H9 (cell line): ENCODE measurements at regions not wholly inside any gene's neighbourhood (a gene's known extent, or its start where the extent isn't known, plus 50 kb on each side); places are given as distances from the start of the nearest gene placed in this dataset.

Experiments used
- DNase-seq: peaks from one replicate; pipeline ENCODE4 v3.0.0-alpha.2; 2017
- H2AFZ ChIP-seq: one replicate; pipeline ENCODE4 v1.6.1; 2013; ENCODE audit warnings: mild to moderate bottlenecking, low read length, control low read depth, moderate library complexity
- H2AK5ac ChIP-seq: 2 replicates; pipeline ENCODE4 v1.6.1; 2013; ENCODE audit warnings: low read length, control low read depth, mixed read lengths; ENCODE audit not compliant: insufficient read length
- H2BK120ac ChIP-seq: one replicate; pipeline ENCODE4 v1.6.1; 2013; ENCODE audit warnings: low read depth, mild to moderate bottlenecking, low read length, control low read depth, inconsistent platforms; ENCODE audit not compliant: poor library complexity, severe bottlenecking
- H2BK12ac ChIP-seq: 2 replicates; pipeline ENCODE4 v1.6.1; 2013; ENCODE audit warnings: low read length, control low read depth, mixed read lengths, low read depth; ENCODE audit not compliant: insufficient read length
- H2BK15ac ChIP-seq: 2 replicates; pipeline ENCODE4 v1.6.1; 2013; ENCODE audit warnings: low read depth, low read length, control low read depth
- H2BK20ac ChIP-seq: one replicate; pipeline ENCODE4 v1.6.1; 2013; ENCODE audit warnings: low read depth, mild to moderate bottlenecking, low read length, control low read depth, inconsistent platforms; ENCODE audit not compliant: poor library complexity, severe bottlenecking
- H2BK5ac ChIP-seq: 2 replicates; pipeline ENCODE4 v1.6.1; 2013; ENCODE audit warnings: low read length, control low read depth, mixed read lengths; ENCODE audit not compliant: insufficient read length
- H3K14ac ChIP-seq: 2 replicates; pipeline ENCODE4 v1.6.1; 2013; ENCODE audit warnings: low read length, control low read depth; ENCODE audit not compliant: insufficient read depth
- H3K18ac ChIP-seq: 2 replicates; pipeline ENCODE4 v1.6.1; 2013; ENCODE audit warnings: low read depth, mild to moderate bottlenecking, mixed read lengths, low read length, control low read depth; ENCODE audit not compliant: insufficient read length
- H3K23ac ChIP-seq: 2 replicates; pipeline ENCODE4 v1.6.1; 2013; ENCODE audit warnings: low read length, control low read depth, mixed read lengths, low read depth; ENCODE audit not compliant: insufficient read length
- H3K23me2 ChIP-seq: 2 replicates; pipeline ENCODE4 v1.6.1; 2013; ENCODE audit warnings: low read depth, mild to moderate bottlenecking, mixed read lengths, low read length, control low read depth; ENCODE audit not compliant: insufficient read length, poor library complexity, severe bottlenecking
- H3K27ac ChIP-seq: 2 replicates; pipeline ENCODE4 v1.5.1; 2013; ENCODE audit warnings: low read length, control low read depth, mixed read lengths, low read depth; ENCODE audit not compliant: insufficient read length
- H3K27me3 ChIP-seq: 2 replicates; pipeline ENCODE4 v1.6.1; 2013; ENCODE audit warnings: low read length, control low read depth, inconsistent platforms; ENCODE audit not compliant: insufficient read depth
- H3K4ac ChIP-seq: 2 replicates; pipeline ENCODE4 v1.6.1; 2013; ENCODE audit warnings: low read depth, mild to moderate bottlenecking, control low read depth, inconsistent platforms, low read length, moderate library complexity
- H3K4me1 ChIP-seq: 2 replicates; pipeline ENCODE4 v1.6.1; 2013; ENCODE audit warnings: low read length, control low read depth, inconsistent platforms; ENCODE audit not compliant: insufficient read depth
- H3K4me2 ChIP-seq: 2 replicates; pipeline ENCODE4 v1.6.1; 2013; ENCODE audit warnings: low read length, control low read depth, mixed read lengths; ENCODE audit not compliant: insufficient read length, insufficient read depth
- H3K56ac ChIP-seq: 2 replicates; pipeline ENCODE4 v1.6.1; 2013; ENCODE audit warnings: low read depth, mild to moderate bottlenecking, mixed read lengths, low read length, control low read depth; ENCODE audit not compliant: insufficient read length
- H3K79me1 ChIP-seq: 2 replicates; pipeline ENCODE4 v1.6.1; 2013; ENCODE audit warnings: low read depth, mild to moderate bottlenecking, moderate library complexity, low read length, control low read depth, inconsistent platforms; ENCODE audit not compliant: insufficient read depth, poor library complexity, severe bottlenecking
- H3K79me2 ChIP-seq: 2 replicates; pipeline ENCODE4 v1.6.1; 2013; ENCODE audit warnings: low read length, control low read depth, inconsistent platforms; ENCODE audit not compliant: insufficient read depth
- H3K9ac ChIP-seq: 2 replicates; pipeline ENCODE4 v1.6.1; 2013; ENCODE audit warnings: low read length, control low read depth, mixed read lengths; ENCODE audit not compliant: insufficient read length; ENCODE audit errors: extremely low read depth
- H3K9me3 ChIP-seq: one replicate; pipeline ENCODE4 v1.6.1; 2013; ENCODE audit warnings: low read depth, low read length, inconsistent platforms; ENCODE audit not compliant: control insufficient read depth
- H3T11ph ChIP-seq: one replicate; pipeline ENCODE4 v1.6.1; 2013; ENCODE audit warnings: mild to moderate bottlenecking, low read length, control low read depth, inconsistent platforms
- H4K20me1 ChIP-seq: one replicate; pipeline ENCODE4 v1.6.1; 2013; ENCODE audit not compliant: control insufficient read depth, insufficient read length, insufficient read depth
- H4K5ac ChIP-seq: 2 replicates; pipeline ENCODE4 v1.6.1; 2013; ENCODE audit warnings: low read depth, mild to moderate bottlenecking, mixed read lengths, low read length, control low read depth; ENCODE audit not compliant: insufficient read length
- H4K8ac ChIP-seq: replicated peaks from 2 replicates; pipeline ENCODE4 v1.6.1; 2013; ENCODE audit warnings: low read length, control low read depth, mixed read lengths, low read depth; ENCODE audit not compliant: insufficient read length
- H4K91ac ChIP-seq: 2 replicates; pipeline ENCODE4 v1.6.1; 2013; ENCODE audit warnings: low read depth, mild to moderate bottlenecking, moderate library complexity, mixed read lengths, low read length, control low read depth; ENCODE audit not compliant: insufficient read length
- H3K27ac Mint-ChIP-seq, 3 experiments: 2 replicates in 2 of 3; 3 replicates in 1 of 3; pipeline ENCODE4 v1.8.0; 2020 to 2021; ENCODE audit warnings: mixed read lengths in 3 of 3, mild to moderate bottlenecking in 1 of 3, moderate library complexity in 1 of 3
- H3K27me3 Mint-ChIP-seq: 2 replicates; pipeline ENCODE4 v1.8.0; 2021; ENCODE audit warnings: low read depth, mild to moderate bottlenecking, moderate library complexity, mixed read lengths
- H3K36me3 Mint-ChIP-seq, 3 experiments: 2 replicates in 2 of 3; 3 replicates in 1 of 3; pipeline ENCODE4 v1.8.0; 2020 to 2021; ENCODE audit warnings: low read depth in 3 of 3, mixed read lengths in 3 of 3; ENCODE audit not compliant: insufficient read depth in 1 of 3
- H3K4me1 Mint-ChIP-seq, 2 experiments: 2 replicates each; pipeline ENCODE4 v1.8.0; 2020; ENCODE audit warnings: mixed read lengths in 2 of 2
- H3K4me3 Mint-ChIP-seq, 2 experiments: 2 replicates in 1 of 2; 3 replicates in 1 of 2; pipeline ENCODE4 v1.8.0; 2020 to 2021; ENCODE audit warnings: mild to moderate bottlenecking in 2 of 2, mixed read lengths in 2 of 2, moderate library complexity in 1 of 2
- H3K9me3 Mint-ChIP-seq, 2 experiments: 2 replicates in 1 of 2; 3 replicates in 1 of 2; pipeline ENCODE4 v1.8.0; 2020; ENCODE audit warnings: mild to moderate bottlenecking in 2 of 2, mixed read lengths in 2 of 2, moderate library complexity in 1 of 2
- WGBS: extraction: QIAGEN DNeasy Blood & Tissue Kit; methylation state at CpG from one replicate; pipeline ENCODE4 v1.1.7; 2013; ENCODE audit warnings: missing lambda C conversion rate, low lambda C conversion rate, mixed read lengths; ENCODE audit not compliant: insufficient read length; ENCODE audit errors: extremely low coverage; 5-methylcytosine and 5-hydroxymethylcytosine counted together
- TF ChIP-seq, protein P1 (sequence below): fragments of 200-600 bp; sonication (generic); conservative IDR thresholded peaks from 3 replicates; pipeline ENCODE4 v1.8.0; 2021; ENCODE audit warnings: antibody characterized with exemption, mild to moderate bottlenecking

DNA sequence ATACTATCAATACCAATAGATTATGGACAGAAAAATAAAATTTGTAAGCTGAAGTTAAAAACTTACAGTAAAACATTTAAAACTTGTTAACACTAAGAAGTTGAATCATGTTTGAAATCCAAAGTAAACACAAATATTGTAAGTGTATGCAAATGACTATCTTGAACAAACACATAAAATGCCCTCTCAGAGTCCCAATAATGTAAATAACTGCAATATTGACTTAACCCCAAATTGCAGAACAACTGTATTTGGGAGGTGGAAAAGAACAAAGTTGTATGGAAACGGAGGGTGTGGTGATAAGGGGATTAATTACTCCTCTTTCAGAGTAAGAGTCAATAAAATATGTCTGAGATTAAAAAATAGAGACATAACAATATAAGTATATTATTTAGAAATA lies 140.0 kb upstream of the NOL4 start:
- H3K4me2 ChIP-seq = no peak overlapping the region
- no peak overlapping the region for H3K23ac ChIP-seq
- H2BK12ac ChIP-seq = no peak overlapping the region
- no peak overlapping the region for H4K8ac ChIP-seq
- no peaks in the 10 kb centered on the region for H3K27me3 ChIP-seq
- no peak for DNase-seq
- no peak overlapping the region for H4K91ac ChIP-seq
- H3K79me2 ChIP-seq = no peaks in the 10 kb centered on the region
- no peak overlapping the region for H3K27ac Mint-ChIP-seq
- TF ChIP-seq, protein P1, sequence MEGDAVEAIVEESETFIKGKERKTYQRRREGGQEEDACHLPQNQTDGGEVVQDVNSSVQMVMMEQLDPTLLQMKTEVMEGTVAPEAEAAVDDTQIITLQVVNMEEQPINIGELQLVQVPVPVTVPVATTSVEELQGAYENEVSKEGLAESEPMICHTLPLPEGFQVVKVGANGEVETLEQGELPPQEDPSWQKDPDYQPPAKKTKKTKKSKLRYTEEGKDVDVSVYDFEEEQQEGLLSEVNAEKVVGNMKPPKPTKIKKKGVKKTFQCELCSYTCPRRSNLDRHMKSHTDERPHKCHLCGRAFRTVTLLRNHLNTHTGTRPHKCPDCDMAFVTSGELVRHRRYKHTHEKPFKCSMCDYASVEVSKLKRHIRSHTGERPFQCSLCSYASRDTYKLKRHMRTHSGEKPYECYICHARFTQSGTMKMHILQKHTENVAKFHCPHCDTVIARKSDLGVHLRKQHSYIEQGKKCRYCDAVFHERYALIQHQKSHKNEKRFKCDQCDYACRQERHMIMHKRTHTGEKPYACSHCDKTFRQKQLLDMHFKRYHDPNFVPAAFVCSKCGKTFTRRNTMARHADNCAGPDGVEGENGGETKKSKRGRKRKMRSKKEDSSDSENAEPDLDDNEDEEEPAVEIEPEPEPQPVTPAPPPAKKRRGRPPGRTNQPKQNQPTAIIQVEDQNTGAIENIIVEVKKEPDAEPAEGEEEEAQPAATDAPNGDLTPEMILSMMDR = no peak
- no peaks in the 10 kb centered on the region for H3K4me1 ChIP-seq
- no peak overlapping the region for H3K56ac ChIP-seq
- H3K4me3 Mint-ChIP-seq = no peak overlapping the region
- H2BK20ac ChIP-seq = no peak overlapping the region
- H4K5ac ChIP-seq = no peak overlapping the region
- H3K27ac ChIP-seq = no peak overlapping the region
- no peak overlapping the region for H2AFZ ChIP-seq
- no peak overlapping the region for H3K4ac ChIP-seq
- H3K9ac ChIP-seq = no peak overlapping the region
- H3K9me3 Mint-ChIP-seq = no peaks in the 10 kb centered on the region
- no peaks in the 10 kb centered on the region; a peak in 1 of 7 replicates for H3K36me3 Mint-ChIP-seq
- H2BK15ac ChIP-seq = no peak overlapping the region
- no peak overlapping the region for H3K18ac ChIP-seq
- no peaks in the 10 kb centered on the region for H3K27me3 Mint-ChIP-seq
- no peaks in the 10 kb centered on the region for H3K4me1 Mint-ChIP-seq
- no peak overlapping the region for H2BK5ac ChIP-seq
- no peaks in the 10 kb centered on the region for H3K9me3 ChIP-seq
- H4K20me1 ChIP-seq = no peaks in the 10 kb centered on the region
- no peak overlapping the region for H3K14ac ChIP-seq
- no peak overlapping the region for H3T11ph ChIP-seq
- H2AK5ac ChIP-seq = no peak overlapping the region
- H3K79me1 ChIP-seq = no peaks in the 10 kb centered on the region
- no CpG with 5 or more reads among the region's 1 CpG for WGBS
- H3K23me2 ChIP-seq = no peaks in the 10 kb centered on the region
- H2BK120ac ChIP-seq = no peak overlapping the region
